ENCODE measurements at regions not wholly inside any gene's neighbourhood (a gene's known extent, or its start where the extent isn't known, plus 50 kb on each side); places are given as distances from the start of the nearest gene placed in this dataset.
"Not testable (repeated sequence)": the region's sequence is repeated elsewhere in the genome, so short reads cannot be mapped to it uniquely, and the experiment has no call there.

DNA sequence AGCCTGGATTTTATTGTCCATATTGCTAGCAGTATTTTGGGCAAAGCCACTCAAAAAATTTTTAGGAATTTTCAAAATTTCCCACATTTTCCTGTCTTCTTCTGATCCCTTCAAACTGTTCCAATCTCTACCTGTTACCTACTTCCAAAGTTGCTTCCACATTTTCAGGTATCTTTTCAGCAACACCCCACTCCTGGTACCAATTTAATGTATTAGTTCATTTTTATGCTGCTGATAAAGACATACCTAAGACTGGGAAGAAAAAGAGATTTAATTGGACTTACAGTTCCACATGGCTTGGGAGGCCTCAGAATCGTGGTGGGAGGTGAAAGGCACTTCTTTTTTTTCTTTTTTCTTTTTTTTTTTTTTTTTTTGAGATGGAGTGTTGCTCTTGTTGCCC, 73.6 kb upstream of the COL1A2 start:
- not testable (repeated sequence) for TF ChIP-seq CTCF, POLR2A (IDR thresholded peaks at IDR 0.05)
